ENCODE measurements at regions not wholly inside any gene's neighbourhood (a gene's known extent, or its start where the extent isn't known, plus 50 kb on each side); places are given as distances from the start of the nearest gene placed in this dataset.

DNA sequence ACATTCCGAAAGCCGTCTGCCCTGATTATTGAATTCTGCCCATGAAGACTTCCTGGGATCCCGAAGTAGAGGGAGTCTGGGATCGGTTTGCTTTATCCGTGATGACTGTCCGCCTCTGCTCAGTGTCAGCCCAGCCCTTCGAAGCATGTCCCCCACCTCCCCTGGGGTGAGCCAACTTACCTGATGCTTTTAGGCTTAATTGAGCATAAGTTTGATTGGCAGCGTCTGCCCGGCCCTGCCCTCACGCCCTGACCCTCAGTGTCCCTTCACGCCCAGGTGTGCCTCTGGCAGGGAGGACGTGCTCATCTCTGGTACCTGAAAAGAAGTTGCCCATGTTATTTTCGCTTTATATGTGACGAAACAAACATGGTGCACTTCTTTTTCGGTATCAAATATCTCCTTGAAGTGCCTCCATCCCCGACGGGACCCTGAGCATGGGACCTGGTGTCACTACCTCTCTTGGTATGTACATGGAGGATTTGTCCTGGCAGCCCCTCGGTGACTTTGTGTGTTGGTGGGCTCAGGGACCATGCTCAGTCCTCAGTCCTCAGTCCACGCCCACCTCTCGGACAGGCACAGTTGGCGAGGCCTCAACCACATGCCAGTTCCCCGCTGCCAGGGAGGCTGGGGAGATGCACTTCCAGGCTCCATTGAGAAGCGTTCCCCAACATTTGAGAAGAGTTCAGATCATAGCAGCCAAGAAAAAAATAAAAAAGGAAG, 130.1 kb upstream of the RTL1 start:
- ATAC-seq (no peak), DNase-seq (peak in 2 of 4 donors; percentile 12 to 47)
- Histone ChIP-seq H3K4me1 (no peaks in the 10 kb centered on the region), H3K9me3 (no peaks in the 10 kb centered on the region), H3K27me3 (no peaks in the 10 kb centered on the region), H3K36me3 (no peaks in the 10 kb centered on the region), H3K27ac (no peak overlapping the region), H3K4me3 (no peak overlapping the region)
- TF ChIP-seq, protein P1, sequence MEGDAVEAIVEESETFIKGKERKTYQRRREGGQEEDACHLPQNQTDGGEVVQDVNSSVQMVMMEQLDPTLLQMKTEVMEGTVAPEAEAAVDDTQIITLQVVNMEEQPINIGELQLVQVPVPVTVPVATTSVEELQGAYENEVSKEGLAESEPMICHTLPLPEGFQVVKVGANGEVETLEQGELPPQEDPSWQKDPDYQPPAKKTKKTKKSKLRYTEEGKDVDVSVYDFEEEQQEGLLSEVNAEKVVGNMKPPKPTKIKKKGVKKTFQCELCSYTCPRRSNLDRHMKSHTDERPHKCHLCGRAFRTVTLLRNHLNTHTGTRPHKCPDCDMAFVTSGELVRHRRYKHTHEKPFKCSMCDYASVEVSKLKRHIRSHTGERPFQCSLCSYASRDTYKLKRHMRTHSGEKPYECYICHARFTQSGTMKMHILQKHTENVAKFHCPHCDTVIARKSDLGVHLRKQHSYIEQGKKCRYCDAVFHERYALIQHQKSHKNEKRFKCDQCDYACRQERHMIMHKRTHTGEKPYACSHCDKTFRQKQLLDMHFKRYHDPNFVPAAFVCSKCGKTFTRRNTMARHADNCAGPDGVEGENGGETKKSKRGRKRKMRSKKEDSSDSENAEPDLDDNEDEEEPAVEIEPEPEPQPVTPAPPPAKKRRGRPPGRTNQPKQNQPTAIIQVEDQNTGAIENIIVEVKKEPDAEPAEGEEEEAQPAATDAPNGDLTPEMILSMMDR (IDR thresholded peaks at IDR 0.05): no peak
- intact Hi-C loops (cut with DNase I): no loop called here

DNA sequence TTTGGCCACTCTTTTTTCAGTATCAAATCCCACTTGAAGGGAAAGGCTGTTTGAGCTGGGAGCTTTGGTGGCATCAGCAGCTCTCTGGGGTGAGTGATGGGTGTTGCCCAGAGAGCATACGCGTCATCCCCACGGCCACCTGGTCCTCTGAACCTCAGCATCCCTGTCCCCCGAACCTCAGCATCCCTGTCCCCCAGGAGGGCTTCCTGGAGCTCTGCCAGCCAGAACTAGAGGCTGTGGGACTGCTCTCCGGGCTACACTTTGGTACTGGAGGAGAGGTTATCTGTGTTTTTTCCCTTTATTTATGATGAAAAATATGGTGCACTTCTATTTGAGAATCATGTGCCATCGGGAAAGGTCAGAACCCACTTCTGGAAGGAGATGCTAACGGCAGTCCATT, 131.5 kb upstream of the RTL1 start:
- H3K27ac ChIP-seq: no peak overlapping the region
- no peaks in the 10 kb centered on the region for H3K27me3 ChIP-seq
- peak in 2 of 4 donors; percentile 24 to 26 for DNase-seq
- no peaks in the 10 kb centered on the region for H3K36me3 ChIP-seq
- TF ChIP-seq, protein P1 (IDR thresholded peaks at IDR 0.05): no peak
- intact Hi-C loops (cut with DNase I): no loop called here
- no peak for ATAC-seq
- no peaks in the 10 kb centered on the region for H3K4me1 ChIP-seq
- H3K9me3 ChIP-seq: no peaks in the 10 kb centered on the region
- no peak overlapping the region for H3K4me3 ChIP-seq

DNA sequence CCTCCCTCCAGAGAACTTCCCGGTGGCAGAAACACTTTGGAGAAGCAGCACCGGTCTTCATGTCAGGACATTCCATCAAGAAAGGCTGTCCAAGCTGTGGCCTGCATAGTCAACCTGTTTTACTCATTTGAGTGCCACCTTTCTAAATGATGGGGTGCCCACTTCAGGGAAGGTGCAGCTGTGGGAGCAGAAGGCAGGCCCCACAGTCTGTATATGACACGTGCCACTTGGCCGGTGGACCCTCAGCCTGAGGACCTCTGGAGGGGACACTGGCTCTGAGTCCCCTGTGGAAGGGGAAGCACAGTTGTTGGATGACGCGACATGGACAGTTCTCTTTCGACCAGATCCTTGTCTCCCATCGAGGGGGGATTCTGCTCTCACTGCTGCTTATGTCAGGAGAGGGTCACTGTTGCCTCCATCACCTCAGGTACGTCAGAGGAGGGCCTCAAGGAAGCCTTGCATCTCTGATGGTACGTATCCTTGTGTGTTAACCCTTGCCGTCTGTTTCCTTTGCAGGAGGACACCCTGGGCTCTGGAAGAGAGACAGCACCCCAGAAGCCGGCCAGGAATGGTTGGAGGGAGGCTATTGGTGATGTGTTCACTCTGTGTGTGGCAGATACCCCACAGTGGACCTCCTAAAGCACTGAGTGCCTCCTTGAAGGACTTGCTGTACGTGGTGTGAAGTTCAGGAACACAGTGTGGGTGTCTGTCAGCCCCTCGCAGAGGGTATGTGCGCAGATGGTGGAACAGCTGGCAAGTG, 132.1 kb upstream of the RTL1 start:
- no peaks in the 10 kb centered on the region for H3K27me3 ChIP-seq
- H3K36me3 ChIP-seq: no peaks in the 10 kb centered on the region
- peak in 2 of 4 donors; percentile 14 to 52 for DNase-seq
- TF ChIP-seq, protein P1 (IDR thresholded peaks at IDR 0.05): no peak
- no peak overlapping the region for H3K27ac ChIP-seq
- no peak overlapping the region for H3K4me3 ChIP-seq
- intact Hi-C loops (cut with DNase I): no loop called here
- no peak for ATAC-seq
- H3K4me1 ChIP-seq: no peaks in the 10 kb centered on the region
- H3K9me3 ChIP-seq: no peaks in the 10 kb centered on the region

DNA sequence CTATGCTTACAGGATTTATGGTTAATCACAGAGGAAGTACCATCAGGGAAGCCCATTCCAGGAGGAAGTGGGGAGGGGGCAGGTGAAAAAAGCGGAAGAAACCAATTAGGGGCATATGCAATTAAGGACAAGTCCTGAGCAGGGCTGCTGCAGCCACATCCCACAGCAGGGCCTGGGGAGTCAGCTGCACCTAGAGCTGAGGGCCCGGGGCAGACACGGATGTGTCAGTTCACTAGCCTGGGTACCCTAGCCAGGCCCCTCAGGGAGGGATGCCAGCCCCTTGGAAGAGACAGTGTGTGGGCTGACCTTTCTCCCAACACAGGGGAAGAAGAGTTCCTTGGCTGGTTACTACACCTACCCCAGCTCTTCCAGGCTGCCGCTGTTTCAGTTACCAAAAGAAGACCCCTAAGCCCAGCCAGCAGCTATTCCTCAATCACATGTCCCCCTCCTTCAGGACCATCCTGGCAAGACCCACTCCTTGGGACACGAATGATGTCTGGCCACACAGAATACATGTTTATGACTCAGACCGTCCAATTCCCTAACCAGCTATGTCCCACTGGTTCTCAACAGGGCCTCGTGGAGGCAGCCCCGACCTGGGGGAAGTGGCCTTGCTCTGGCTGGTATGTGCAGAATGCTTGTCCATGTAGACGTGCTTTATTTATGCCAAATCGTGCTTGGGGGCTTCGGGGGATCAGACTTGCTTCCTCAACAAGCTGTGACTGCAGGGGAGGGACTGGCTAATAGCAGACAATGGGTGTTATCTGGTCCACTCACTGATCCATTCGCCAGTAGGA, 133.7 kb upstream of the RTL1 start:
- Histone ChIP-seq H3K27ac (no peak overlapping the region), H3K27me3 (no peaks in the 10 kb centered on the region), H3K4me3 (no peak overlapping the region), H3K36me3 (no peaks in the 10 kb centered on the region), H3K9me3 (no peaks in the 10 kb centered on the region), H3K4me1 (no peaks in the 10 kb centered on the region)
- DNase-seq (peak in 2 of 4 donors; percentile 8 to 20), ATAC-seq (no peak)
- intact Hi-C loops (cut with DNase I): no loop called here
- TF ChIP-seq, protein P1 (IDR thresholded peaks at IDR 0.05): no peak

All from left lung (tissue), 4 donors.